PFSK-1 (cell line): ENCODE measurements at regions not wholly inside any gene's neighbourhood (a gene's known extent, or its start where the extent isn't known, plus 50 kb on each side); places are given as distances from the start of the nearest gene placed in this dataset.

Experiments used
- FOXP2 ChIP-seq: optimal IDR thresholded peaks from 2 replicates; pipeline ENCODE3; 2011; ENCODE audit warnings: borderline replicate concordance, control low read depth, inconsistent platforms; ENCODE audit not compliant: insufficient read depth; ENCODE audit errors: extremely low read length, extremely low read depth
- POLR2AphosphoS5 ChIP-seq: IDR thresholded peaks from 2 replicates; pipeline ENCODE4 v1.6.1; 2012; ENCODE audit warnings: low read depth, mild to moderate bottlenecking, control low read depth, low read length, moderate library complexity
- SIN3A ChIP-seq: IDR thresholded peaks from 2 replicates; pipeline ENCODE4 v1.6.1; 2012; ENCODE audit warnings: mild to moderate bottlenecking, low read length, moderate library complexity, borderline replicate concordance; ENCODE audit not compliant: insufficient read depth
- TAF1 ChIP-seq: IDR thresholded peaks from 2 replicates; pipeline ENCODE4 v1.6.1; 2012; ENCODE audit warnings: low read length, control low read depth, borderline replicate concordance; ENCODE audit not compliant: insufficient read depth
- TF ChIP-seq, protein P1 (sequence below), 2 experiments: IDR thresholded peaks; 2 replicates each; pipeline versions ENCODE4 v1.6.1 to v1.8.0; 2011 to 2012; ENCODE audit warnings: low read depth in 2 of 2, low read length in 2 of 2, control low read depth in 1 of 2, inconsistent platforms in 1 of 2, mild to moderate bottlenecking in 1 of 2, moderate library complexity in 1 of 2; ENCODE audit not compliant: insufficient read depth in 1 of 2

DNA sequence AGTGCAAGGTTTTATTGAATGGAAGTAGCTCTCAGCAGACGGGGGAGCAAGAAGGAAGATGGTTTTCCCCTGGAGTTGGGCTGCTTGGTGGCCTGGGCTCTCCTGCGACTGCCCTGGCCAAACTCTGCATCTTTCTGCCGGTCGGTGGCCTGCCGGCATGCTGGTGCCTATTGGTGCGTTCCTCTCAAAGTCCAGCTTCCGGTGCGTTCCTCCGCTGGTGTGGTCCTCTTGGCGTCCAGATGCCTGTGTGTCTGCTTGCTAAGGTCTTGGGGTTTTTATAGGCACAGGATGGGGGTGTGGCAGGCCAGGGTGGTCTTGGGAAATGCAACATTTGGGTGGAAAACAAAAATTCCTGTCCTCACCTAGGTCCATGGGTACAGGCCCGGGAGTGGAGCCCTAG, 567.4 kb upstream of the CNTN5 start:
- TF ChIP-seq FOXP2 (no peak), SIN3A (no peak), TAF1 (no peak), POLR2AphosphoS5 (no peak)
- TF ChIP-seq, protein P1, sequence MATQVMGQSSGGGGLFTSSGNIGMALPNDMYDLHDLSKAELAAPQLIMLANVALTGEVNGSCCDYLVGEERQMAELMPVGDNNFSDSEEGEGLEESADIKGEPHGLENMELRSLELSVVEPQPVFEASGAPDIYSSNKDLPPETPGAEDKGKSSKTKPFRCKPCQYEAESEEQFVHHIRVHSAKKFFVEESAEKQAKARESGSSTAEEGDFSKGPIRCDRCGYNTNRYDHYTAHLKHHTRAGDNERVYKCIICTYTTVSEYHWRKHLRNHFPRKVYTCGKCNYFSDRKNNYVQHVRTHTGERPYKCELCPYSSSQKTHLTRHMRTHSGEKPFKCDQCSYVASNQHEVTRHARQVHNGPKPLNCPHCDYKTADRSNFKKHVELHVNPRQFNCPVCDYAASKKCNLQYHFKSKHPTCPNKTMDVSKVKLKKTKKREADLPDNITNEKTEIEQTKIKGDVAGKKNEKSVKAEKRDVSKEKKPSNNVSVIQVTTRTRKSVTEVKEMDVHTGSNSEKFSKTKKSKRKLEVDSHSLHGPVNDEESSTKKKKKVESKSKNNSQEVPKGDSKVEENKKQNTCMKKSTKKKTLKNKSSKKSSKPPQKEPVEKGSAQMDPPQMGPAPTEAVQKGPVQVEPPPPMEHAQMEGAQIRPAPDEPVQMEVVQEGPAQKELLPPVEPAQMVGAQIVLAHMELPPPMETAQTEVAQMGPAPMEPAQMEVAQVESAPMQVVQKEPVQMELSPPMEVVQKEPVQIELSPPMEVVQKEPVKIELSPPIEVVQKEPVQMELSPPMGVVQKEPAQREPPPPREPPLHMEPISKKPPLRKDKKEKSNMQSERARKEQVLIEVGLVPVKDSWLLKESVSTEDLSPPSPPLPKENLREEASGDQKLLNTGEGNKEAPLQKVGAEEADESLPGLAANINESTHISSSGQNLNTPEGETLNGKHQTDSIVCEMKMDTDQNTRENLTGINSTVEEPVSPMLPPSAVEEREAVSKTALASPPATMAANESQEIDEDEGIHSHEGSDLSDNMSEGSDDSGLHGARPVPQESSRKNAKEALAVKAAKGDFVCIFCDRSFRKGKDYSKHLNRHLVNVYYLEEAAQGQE (IDR thresholded peaks at IDR 0.05; ENCODE audit: insufficient read depth in 1 of 2, low read depth in 2 of 2, low read length in 2 of 2), result no peak

DNA sequence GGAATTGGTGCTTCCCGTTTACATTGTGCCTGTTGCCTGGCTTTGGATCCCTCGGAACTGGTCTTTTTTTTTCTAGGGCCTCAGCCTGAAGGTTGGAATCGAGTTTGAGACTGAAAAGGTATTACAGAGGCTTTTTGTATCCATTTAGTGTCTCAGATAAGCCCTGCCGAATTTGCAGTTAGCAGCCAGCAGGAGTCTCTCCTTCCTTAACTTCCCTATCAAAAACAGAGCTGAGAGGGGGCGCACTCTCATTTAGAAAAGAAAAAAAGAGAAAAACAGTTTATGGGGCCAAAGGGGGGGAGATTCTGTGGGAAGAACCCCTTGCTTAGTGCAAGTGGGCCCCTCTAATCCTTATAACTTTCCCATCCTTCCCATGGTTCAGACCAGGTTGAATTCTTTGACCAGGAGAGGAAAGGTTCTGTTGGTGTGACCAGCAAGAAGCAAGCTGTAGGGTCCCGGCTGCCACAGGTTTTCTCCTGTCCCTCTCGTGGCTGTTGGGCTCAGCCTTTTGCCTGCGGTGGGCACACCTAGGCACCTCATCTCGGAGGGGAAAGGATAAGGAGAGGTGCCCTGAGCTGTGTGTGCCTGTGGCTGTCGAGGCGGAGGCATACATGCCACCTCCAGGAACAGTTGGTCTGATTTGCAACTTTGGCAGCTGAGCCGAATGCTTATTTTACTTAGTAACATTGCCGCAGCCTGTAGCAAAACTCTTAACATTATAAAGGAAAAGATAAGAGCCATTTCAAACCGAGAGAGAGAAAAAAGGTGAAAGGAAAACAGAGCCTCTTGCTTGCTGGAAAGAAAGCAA, 565.0 kb upstream of the CNTN5 start:
- TF ChIP-seq, protein P1 (IDR thresholded peaks at IDR 0.05; ENCODE audit: insufficient read depth in 1 of 2, low read depth in 2 of 2, low read length in 2 of 2), result no peak
- TF ChIP-seq TAF1, result no peak
- no peak for TF ChIP-seq FOXP2
- TF ChIP-seq SIN3A, result no peak
- TF ChIP-seq POLR2AphosphoS5, result no peak

DNA sequence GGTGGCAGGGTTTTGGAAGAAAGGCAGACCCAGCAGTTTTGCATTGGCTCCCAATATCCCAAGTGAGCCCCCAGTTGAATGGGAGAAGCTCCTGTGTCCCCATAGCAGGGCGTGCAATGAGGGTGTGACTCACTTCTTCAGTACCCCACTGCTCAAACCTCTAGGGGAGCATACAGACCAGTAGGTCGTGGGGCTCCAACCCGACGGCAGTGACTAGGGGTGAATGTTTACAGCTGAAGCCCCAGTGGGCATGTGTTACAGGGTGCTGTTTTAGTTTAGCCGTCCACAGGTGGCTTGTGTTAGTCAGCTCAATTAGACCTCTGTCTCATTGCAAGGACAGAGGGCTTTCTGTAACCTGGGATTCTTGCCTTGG, 564.5 kb upstream of the CNTN5 start:
- TF ChIP-seq SIN3A, result no peak
- no peak for TF ChIP-seq FOXP2
- TF ChIP-seq, protein P1 (IDR thresholded peaks at IDR 0.05; ENCODE audit: insufficient read depth in 1 of 2, low read depth in 2 of 2, low read length in 2 of 2), result no peak
- TF ChIP-seq TAF1, result no peak
- no peak for TF ChIP-seq POLR2AphosphoS5

DNA sequence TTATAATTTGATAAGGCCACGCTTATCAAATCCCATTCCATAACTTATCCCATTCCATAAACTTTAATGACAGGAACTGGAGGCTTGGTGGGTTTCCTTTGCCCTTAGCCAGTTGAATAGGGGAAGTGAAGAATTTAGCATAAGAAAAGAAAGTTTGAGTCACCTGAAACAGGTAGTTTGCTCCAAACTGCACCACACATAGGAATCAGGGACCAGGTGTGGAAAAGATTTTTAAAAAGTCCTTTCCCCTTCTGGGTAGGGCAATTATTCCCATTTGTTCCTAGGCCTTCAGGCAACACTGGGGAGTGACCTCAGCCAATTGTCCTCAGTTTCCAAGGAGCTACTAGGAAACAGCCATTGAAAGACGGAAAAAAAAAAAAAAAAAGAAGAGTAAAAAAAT, 525.7 kb upstream of the CNTN5 start:
- no peak for TF ChIP-seq FOXP2
- no peak for TF ChIP-seq TAF1
- TF ChIP-seq SIN3A, result no peak
- no peak for TF ChIP-seq POLR2AphosphoS5
- TF ChIP-seq, protein P1 (IDR thresholded peaks at IDR 0.05; ENCODE audit: insufficient read depth in 1 of 2, low read depth in 2 of 2, low read length in 2 of 2), result no peak

DNA sequence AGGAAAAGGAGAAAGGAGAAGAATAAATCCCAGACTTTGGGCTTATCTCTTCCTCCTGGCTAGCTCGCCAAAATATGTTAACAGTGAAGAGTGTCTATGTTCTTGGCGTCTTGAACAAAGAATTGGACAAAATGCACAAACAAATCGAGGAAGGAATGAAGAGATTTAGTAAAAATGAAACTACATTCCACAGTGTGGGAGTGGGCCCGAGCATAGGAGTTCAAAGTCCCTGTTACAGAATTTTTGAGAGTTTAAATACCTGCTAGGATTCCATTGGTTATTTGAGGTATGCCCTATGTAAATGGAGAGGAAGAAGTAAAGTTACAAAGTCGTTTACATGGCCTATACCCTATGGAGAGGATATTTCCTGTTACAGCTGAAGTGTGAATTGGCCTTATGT, 525.1 kb upstream of the CNTN5 start:
- TF ChIP-seq POLR2AphosphoS5, result no peak
